ENCODE measurements at regions not wholly inside any gene's neighbourhood (a gene's known extent, or its start where the extent isn't known, plus 50 kb on each side); places are given as distances from the start of the nearest gene placed in this dataset.

- TF ChIP-seq CTCF (IDR thresholded peaks at IDR 0.05; ENCODE audit: insufficient read depth, low read length, poor library complexity, severe bottlenecking): no peak
- Histone ChIP-seq H3K27me3 (replicated peaks; ENCODE audit: control insufficient read depth, insufficient read depth, low read length) (no peaks in the 10 kb centered on the region), H3K36me3 (ENCODE audit: control insufficient read depth, insufficient read depth, low read length) (no peaks in the 10 kb centered on the region), H3K4me3 (replicated peaks; ENCODE audit: low read depth, low read length) (no peak overlapping the region)
- no peak for DNase-seq (ENCODE audit: extremely low read depth, insufficient read length)
Observed at GRCh38 chr16:59701963-59702930, 968.1 kb upstream of the GOT2 start.

- Histone ChIP-seq H3K4me3 (replicated peaks; ENCODE audit: low read depth, low read length) (no peak overlapping the region), H3K36me3 (ENCODE audit: control insufficient read depth, insufficient read depth, low read length) (no peaks in the 10 kb centered on the region), H3K27me3 (replicated peaks; ENCODE audit: control insufficient read depth, insufficient read depth, low read length) (no peaks in the 10 kb centered on the region)
- no peak for TF ChIP-seq CTCF (IDR thresholded peaks at IDR 0.05; ENCODE audit: insufficient read depth, low read length, poor library complexity, severe bottlenecking)
- DNase-seq (ENCODE audit: extremely low read depth, insufficient read length): no peak
Observed at GRCh38 chr16:59699786-59700185, 965.7 kb upstream of the GOT2 start.

GRCh38 chr16:59698346-59699020, 964.4 kb upstream of the GOT2 start:
- TF ChIP-seq CTCF (IDR thresholded peaks at IDR 0.05; ENCODE audit: insufficient read depth, low read length, poor library complexity, severe bottlenecking): no peak
- Histone ChIP-seq H3K27me3 (replicated peaks; ENCODE audit: control insufficient read depth, insufficient read depth, low read length) (no peaks in the 10 kb centered on the region), H3K4me3 (replicated peaks; ENCODE audit: low read depth, low read length) (no peak overlapping the region), H3K36me3 (ENCODE audit: control insufficient read depth, insufficient read depth, low read length) (no peaks in the 10 kb centered on the region)
- DNase-seq (ENCODE audit: extremely low read depth, insufficient read length): no peak

- no peak for DNase-seq (ENCODE audit: extremely low read depth, insufficient read length)
- no peak overlapping the region for H3K4me3 ChIP-seq (replicated peaks; ENCODE audit: low read depth, low read length)
- no peaks in the 10 kb centered on the region for H3K36me3 ChIP-seq (ENCODE audit: control insufficient read depth, insufficient read depth, low read length)
- no peaks in the 10 kb centered on the region for H3K27me3 ChIP-seq (replicated peaks; ENCODE audit: control insufficient read depth, insufficient read depth, low read length)
- no peak for TF ChIP-seq CTCF (IDR thresholded peaks at IDR 0.05; ENCODE audit: insufficient read depth, low read length, poor library complexity, severe bottlenecking)
Observed at GRCh38 chr16:59697761-59698160, 963.6 kb upstream of the GOT2 start.

GRCh38 chr16:59697236-59697635, 963.1 kb upstream of the GOT2 start:
- TF ChIP-seq CTCF (IDR thresholded peaks at IDR 0.05; ENCODE audit: insufficient read depth, low read length, poor library complexity, severe bottlenecking): no peak
- H3K27me3 ChIP-seq (replicated peaks; ENCODE audit: control insufficient read depth, insufficient read depth, low read length): no peaks in the 10 kb centered on the region
- DNase-seq (ENCODE audit: extremely low read depth, insufficient read length): no peak
- no peaks in the 10 kb centered on the region for H3K36me3 ChIP-seq (ENCODE audit: control insufficient read depth, insufficient read depth, low read length)
- no peak overlapping the region for H3K4me3 ChIP-seq (replicated peaks; ENCODE audit: low read depth, low read length)

All from GM06990 (cell line).